ENCODE measurements at regions not wholly inside any gene's neighbourhood (a gene's known extent, or its start where the extent isn't known, plus 50 kb on each side); places are given as distances from the start of the nearest gene placed in this dataset.
"Not testable (repeated sequence)": the region's sequence is repeated elsewhere in the genome, so short reads cannot be mapped to it uniquely, and the experiment has no call there.

DNA sequence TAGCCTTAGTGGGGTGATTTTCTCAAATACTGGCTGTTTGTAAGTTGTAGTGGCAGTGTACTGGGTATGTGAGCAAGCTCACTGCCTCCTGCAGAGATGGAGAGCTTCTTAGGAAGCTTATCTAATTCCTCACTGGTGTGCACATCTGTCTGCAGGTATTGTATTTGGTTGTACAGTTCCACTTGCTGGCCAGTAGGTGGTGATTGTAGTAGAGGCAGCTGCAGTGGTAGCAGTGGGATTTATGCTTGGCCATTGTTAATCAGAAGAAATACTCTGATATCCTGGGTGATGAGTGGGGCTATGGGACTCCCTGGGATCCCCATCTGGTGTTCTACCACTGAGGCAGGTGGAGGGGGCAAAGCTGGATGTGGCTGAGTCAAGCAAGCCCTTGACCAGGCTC is 276.1 kb upstream of the SPAG17 start:
- DNase-seq (ENCODE audit: low spot score) = no peak

DNA sequence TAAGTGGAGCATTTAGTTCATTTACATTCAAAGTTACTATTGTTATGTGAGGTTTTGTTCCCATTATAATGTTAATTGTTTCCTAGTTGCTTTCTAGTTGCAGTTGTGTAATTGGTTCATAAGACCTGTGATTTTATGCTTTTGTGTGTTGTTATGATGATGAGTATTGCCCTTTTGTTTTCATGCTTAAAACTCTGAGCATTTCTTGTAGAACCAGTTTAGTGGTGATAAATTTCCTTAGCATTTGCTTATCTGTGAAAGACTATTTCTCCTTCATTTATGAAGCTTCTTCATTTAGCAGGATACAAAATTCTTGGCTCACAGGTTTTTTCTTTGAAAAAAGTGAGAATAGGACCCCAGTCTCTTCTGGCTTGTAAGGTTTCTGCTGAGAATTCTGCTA is 274.8 kb upstream of the SPAG17 start:
- DNase-seq (ENCODE audit: low spot score) = no peak

DNA sequence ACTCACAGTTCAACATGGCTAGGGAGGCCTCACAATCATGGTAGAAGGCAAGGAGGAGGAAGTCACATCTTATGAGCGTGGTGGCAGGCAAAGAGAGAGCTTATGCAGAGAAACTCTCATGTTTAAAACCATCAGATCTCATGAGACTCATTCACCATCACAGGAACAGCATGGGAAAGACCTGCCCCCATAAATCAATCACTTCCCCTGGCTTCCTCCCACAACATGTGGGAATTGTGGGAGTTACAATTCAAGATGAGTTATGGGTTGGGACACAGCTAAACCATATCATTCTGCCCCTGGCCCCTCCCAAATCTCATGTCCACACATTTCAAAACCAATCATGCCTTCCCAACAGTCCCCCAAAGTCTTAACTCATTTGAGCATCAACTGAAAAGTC is 268.8 kb upstream of the SPAG17 start:
- not testable (repeated sequence) for DNase-seq (ENCODE audit: low spot score)

DNA sequence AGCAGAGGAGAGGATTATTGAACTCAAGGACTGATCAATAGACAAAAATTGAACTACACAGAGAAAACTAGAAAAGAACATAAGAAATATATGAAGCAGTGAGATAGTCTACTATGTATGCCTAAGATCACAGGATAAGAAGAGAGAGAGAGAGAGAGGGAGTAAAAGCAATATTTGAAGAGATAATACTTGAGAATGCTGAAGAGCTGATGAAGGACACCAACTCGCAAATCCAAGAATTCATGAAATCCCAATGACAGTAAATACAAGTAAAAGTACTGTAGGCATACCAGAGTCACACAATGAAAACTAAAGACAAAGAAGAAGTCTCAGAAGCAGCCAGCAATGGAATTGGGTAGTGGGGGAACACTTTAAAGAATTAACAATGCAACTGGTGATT is 260.1 kb upstream of the SPAG17 start:
- no peak for DNase-seq (ENCODE audit: low spot score)

DNA sequence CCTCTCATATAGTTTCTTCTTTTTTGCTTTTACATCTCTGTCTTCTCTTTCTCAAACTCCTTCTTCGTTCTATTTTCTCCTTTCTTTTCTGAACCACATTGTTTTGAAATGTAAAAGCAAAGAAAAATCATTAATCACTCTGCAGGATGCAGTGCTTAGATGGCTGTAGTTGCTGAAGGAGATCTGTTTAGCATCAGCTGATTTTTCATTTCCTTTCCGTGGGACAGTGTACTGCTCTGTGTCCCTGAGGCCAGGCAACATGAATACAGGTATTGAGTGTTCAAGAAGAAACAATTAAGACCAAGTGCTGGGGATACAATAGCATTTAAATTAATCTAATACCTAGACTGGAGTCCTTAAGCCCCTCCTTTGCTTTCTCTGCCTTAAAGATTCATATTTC is 257.2 kb upstream of the SPAG17 start:
- no peak for DNase-seq (ENCODE audit: low spot score)

DNA sequence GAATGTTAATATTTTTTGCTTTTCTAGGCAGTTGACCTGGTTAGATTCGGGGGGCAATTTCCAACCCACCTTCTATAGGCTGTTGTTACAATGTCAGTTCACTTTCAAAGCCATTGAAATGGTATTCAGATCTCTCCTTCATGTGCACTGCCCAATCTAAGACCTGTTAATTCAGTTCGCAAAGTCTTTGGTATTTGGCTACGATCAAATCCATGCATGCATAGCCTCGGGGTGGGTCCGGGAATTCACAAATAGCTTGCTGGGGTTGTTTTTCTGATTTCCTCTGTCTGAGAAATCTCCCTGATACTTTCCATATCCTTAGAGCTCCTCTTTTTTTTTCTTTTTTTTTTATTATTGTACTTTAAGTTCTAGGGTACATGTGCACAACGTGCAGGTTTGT is 252.6 kb upstream of the SPAG17 start:
- no peak for DNase-seq (ENCODE audit: low spot score)

DNA sequence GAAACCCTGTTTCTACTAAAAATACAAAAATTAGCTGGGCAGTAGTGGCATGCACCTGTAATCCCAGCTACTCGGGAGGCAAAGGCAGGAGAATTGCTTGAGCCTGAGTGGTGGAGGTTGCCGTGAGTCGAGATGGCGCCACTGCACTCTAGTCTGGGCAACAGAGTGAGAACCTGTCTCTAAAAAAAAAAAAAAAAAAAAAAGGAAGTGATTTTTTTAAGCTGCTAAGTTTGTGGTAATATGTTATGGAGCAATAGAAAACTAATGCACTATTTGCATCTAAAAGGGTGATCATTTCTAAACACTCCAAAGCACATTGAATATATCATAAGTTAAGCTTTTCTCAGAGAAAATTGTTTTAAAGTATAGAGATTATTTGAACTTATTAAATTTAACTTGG is 244.8 kb upstream of the SPAG17 start:
- DNase-seq (ENCODE audit: low spot score) = no peak

DNA sequence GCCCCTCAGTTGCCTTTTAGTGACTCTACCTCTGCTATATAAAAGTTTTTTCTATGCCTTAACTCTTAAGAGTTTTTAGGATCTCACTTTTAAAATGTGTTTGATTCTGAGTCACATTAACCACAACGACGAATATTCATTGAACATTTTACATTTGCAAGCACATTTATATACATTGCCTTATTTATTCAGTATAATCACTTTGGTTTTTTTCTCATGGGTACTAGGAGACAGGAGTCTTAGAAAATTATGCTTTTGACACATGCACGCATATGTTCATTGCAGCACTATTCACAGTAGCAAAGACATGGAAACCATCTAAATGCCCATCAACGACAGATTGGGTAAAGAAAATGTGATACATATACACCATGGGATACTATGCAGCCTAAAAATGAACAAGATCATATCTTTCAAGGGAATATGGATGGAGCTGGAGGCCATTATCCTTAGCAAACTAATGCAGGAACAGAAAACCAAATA is 236.9 kb upstream of the SPAG17 start:
- DNase-seq (ENCODE audit: low spot score) = no peak

DNA sequence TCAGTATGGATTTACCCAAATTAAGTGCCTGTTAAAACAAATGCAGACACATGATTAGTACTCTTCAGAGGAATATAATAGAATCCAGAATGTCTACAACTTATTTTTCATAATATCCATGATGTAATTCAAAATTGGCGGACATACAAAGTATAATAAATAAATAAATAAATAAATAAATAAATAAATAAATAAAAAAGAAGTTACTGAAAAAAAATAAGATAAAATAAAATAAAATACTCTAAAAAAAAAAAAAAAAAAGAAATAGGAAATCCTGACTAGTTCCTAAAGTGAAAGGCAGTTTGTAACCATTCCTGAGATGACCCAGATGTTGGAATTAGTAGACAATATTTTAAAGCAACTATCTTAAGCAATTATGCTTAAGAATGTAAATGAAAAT is 219.0 kb upstream of the SPAG17 start:
- no peak for DNase-seq (ENCODE audit: low spot score)

DNA sequence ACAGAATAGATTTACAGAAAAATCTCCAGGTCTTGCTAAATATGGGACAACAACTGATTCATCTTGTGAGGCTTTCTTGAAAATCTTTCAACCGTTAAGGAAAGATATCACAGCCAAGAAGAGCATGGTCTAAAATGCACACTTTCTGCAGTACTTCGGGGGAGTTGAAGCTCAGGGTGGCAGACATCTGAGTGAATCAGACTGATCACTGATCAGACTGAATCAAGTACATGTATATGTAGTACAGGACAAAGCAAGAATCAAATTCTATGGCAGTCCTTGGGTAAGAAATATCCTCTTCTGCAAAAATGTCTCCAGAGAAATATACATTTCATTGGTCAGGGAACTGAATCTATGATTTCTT is 212.4 kb upstream of the SPAG17 start:
- no peak for DNase-seq (ENCODE audit: low spot score)

DNA sequence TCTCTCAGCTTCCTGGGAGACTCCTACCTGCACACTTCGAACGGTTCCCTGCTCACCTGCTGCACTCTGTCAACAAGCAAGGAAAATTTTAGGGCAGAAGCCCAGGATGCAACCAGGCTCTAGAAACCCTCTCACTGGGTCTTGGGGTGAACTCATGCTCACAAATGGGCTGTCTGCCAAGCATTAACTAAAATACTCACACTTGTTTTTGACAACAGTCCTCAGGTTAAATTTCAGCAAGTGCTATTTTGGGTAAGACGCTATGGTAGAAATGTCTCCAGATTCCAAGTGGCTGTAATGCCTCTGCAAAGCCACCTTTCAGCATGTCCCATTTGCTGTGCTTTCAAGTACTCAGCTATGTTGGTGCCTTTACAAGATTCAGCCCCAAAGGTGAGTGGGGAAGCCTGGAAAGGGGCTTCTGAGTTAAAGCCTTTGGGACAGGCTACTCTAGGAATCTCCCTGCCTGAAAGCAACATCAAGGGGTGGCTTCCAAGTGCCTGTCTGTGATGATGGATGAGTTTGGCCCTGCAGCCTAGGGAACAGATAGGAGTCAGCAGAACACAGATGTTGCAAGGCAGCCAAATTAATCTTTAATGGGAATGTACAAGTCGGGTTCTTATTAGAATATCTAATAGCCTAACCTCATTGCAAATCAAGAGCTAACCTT is 211.9 kb upstream of the SPAG17 start:
- DNase-seq (ENCODE audit: low spot score) = no peak

DNA sequence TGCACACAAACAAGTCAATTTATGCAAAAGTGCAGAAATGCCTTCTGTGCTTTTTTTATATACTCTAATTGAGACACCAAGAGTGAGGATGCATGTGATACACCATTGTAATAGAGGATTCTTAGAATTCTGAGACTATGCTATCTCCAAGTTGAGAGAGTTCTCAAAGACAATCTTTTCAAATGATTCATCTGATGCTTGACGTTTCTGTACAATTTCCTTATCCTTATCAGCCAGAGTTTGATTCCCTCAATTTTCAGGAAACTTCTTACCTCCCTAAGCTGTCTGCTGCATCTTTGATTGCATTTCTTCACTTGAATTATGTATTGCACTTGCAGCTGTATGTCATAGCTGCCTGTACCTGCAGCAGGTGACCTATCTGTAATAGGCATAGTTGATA is 211.3 kb upstream of the SPAG17 start:
- no peak for DNase-seq (ENCODE audit: low spot score)

DNA sequence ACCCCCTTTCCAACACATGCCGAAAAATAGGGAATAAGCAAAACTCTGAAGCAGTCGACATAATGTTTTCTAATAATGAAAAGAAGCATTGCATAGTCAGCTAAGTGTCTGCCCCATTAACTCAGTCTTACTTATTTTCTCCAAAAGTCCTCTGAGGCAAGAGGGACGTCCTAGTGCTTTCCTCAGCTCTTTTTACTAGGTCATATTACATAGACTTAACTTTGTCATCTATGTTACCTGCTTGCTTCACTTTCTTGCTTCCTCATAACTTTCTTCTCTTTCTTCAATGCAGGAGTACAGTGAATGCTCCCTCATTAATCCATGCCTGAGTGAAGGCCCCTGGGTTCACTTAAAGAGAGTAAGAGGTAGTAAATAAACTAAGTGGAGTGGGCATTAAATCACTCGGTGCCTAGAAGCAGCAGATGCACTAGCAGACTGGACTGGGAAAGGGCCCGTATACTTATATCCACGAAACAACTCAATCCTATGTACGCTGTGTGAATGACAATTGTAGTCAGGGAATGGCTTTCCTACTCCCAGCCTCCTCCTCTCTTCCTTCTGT is 210.5 kb upstream of the SPAG17 start:
- DNase-seq (ENCODE audit: low spot score) = no peak

DNA sequence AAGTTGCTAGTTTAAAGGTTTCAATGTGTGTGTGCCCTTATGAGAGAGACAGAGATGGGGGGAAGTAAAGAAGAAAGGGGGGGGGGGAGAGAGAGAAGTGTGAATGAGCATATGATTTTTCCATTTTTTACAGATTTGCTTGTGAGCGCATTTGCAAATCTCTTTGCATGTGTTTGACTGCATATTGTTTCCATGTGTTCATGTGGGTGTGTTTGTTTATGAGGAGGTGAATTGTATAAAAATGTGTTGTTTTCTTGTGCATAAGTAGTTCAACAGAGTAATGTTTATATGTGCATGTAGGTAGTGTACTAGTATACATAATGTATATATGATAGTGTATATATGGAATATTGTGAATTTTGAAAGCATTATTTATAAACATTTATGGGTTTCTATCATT is 205.9 kb upstream of the SPAG17 start:
- DNase-seq (ENCODE audit: low spot score) = no peak

DNA sequence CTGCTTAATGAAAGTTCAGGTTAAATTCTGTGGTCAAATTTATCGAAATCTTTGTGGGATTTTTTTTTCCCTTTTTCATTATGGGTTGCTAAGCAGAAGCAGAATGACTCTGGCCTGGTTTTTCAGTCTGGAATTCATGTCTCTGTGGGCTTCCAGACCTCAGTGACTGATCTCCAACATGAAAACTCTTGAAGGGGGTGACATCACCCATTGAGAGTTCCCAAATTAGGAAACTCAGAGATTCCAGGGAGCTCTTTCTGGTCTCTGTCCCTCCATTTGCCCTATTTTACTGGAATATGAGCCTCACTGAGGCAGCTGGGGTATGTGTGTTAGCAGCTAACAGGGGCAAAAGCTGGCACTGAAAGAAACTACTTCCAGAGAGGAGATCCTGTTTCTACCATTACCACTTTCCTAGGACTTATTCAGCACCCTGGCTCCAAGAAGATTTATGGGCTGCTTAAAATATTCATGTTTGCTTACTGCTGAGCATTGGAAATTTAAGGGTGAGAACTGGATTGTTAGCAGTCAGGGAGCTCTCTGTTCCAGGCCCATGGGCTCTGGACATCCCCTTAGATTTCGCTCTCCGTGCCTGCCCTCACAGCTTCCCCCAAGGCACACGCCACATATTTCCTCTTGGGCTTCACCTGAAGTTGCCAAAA is 203.4 kb upstream of the SPAG17 start:
- no peak for DNase-seq (ENCODE audit: low spot score)

DNA sequence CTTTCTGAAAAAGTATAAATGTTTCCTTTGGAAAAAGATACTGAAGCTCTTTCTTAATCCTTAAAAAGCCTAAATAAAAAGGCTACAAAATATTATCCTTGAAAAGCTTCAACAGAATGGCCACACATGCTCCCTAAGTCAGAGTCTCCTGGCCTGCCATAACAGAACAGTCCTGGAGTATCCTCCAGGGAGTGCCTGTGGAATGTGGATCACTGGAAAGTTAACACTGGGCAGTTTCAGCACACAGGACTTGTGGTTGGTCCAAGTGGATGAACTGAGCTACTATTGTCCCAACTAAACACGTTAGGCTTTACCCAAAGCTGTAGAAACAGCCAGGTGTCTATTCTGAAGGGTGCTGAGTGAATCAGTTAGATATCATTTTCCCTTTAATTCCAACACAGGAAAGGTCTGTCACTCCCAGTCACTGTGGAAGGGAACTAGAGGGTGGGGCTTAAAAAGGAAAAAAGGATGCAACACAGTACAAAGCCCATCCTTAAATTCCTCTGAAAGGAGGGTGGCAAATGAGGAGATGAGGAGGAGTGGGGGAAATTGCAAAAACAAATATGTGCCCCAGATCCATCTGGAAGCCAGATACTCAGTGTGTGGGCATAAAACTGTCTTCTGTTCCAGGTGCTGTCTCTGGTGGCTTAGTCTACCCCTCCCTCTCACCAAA is 196.3 kb upstream of the SPAG17 start:
- DNase-seq (ENCODE audit: low spot score) = no peak

DNA sequence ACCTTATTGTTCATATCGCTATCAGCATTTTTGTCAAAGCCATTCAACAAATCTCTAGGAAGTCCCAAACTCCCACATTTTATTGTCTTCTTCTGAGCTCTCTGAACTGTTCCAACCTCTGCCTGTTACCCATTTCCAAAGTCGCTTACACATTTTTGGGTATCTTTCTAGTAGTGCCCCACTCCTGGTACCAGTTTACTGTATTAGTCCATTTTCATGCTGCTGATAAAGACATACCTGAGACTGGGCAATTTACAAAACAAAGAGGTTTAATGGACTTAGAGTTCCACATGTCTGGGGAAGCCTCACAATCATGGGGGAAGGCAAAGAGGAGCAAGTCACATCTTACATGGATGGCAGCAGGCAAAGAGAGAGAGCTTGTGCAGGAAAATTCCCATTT is 192.2 kb upstream of the SPAG17 start:
- not testable (repeated sequence) for DNase-seq (ENCODE audit: low spot score)

DNA sequence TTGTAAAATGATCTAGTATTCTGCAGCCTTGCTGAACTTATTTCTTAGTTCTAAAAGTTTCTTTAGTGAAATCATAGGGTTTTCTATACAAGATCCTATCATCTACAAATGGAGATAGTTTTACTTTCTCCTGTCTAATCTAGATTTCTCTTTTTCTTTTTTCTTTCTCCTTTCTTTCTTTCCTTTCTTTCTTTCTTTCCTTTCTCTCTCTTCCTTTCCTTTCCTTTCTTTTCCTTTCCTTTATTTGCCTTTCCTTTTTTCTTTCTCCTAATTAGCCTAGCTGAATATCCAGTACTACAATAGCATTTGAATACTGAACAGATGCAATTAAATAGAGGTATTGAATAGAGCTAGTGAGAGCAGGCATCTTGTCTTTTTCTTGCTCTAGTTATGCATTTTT is 186.6 kb upstream of the SPAG17 start:
- no peak for DNase-seq (ENCODE audit: low spot score)

DNA sequence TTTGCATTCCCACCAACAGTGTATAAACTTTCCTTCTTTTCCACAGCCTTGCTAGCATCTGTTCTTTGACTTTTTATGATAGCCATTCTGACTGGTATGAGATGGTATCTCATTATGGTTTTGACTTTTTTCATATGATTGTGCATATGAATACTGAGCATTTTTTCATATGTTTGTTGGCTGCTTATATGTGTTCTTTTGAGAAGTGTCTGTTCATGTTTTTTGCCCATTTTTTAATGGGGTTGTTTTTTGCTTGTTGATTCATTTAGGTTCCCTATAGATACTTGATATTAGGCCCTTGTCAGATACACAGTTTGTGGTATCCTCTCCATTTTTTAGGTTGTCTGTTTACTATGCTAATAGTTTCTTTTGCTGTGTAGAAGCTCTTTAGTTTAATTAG is 185.8 kb upstream of the SPAG17 start:
- no peak for DNase-seq (ENCODE audit: low spot score)

DNA sequence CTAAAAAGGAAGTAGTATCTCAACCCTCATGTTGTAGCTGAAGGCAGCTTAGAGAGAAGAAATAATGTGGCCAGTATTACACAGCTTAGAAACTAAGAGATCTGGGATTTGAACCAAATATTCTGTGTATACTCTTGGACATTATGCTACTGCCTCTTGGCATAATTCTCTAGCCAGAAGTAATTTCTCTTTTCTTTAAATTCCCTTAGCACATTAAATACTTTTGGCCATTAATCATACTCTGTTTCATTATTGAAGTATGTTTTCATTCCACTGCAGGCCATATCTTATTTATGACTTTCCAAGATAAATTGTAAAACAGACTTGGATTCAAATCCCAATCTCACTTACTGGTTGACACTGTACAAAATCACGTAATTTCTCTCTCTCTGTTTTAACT is 181.3 kb upstream of the SPAG17 start:
- no peak for DNase-seq (ENCODE audit: low spot score)

DNA sequence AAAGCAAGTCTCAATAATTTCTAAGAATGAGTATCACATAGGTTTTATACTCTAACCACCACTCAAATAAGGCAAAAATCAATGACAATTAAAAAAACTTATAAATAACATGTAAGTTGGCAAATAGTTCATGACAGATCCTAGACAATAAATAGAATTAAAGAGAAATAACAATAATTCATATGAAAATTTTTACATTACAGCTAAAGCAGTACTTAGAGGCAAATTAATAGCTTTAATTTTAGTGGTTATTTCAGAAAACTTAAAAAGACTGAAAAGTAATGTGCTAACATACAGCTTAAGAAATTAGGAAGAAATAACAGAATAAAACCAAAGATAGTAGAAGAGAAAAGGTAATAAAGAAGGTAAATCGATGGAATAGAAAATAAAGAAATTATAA is 179.9 kb upstream of the SPAG17 start:
- no peak for DNase-seq (ENCODE audit: low spot score)

DNA sequence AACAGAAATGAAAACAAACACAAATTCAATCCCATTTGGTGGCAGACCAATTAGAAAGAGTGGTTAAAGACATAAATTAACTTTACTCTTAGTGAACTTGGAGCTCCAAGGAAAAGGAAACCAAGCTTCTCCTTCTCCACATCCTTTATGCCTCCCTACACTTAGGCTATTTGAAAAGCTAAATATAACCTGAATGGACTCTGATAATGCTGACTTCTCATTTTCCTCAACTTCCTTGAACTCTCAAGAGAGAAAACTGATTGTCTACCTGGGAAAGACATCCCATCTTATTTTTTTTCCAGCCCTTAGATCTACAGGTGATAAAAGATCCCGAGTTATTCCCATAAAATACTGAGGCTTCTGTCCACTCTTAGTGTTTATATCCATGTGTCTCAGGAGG is 178.4 kb upstream of the SPAG17 start:
- no peak for DNase-seq (ENCODE audit: low spot score)

DNA sequence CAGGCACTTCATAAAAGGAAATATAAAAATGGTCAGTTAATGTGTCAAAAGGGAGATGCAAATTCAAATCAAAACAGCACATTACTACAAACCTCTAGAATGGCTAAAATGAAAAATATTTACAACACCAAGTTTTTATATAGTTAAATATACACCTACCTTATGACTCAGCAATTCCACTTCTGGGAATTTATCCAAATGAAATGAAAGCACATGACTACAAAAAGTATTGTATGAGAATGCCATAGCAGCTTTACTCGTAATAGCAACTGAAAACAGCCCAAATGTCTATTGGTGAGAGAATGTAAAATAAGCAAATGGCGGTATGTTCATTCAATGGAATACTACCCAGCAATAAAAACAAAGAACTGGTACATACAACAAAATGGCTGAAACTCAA is 175.8 kb upstream of the SPAG17 start:
- DNase-seq (ENCODE audit: low spot score) = no peak

Data from kidney capillary endothelial cell (primary cell).